NCI-H2171 treated with DMSO at 0.1 percent for 48 hours (cell line): ENCODE measurements at regions not wholly inside any gene's neighbourhood (a gene's known extent, or its start where the extent isn't known, plus 50 kb on each side); places are given as distances from the start of the nearest gene placed in this dataset.
"Not testable (repeated sequence)": the region's sequence is repeated elsewhere in the genome, so short reads cannot be mapped to it uniquely, and the experiment has no call there.

Experiments
- DNase-seq: peaks from one replicate; lab custom pipeline; 2025; lab: John Stamatoyannopoulos, UW

DNA sequence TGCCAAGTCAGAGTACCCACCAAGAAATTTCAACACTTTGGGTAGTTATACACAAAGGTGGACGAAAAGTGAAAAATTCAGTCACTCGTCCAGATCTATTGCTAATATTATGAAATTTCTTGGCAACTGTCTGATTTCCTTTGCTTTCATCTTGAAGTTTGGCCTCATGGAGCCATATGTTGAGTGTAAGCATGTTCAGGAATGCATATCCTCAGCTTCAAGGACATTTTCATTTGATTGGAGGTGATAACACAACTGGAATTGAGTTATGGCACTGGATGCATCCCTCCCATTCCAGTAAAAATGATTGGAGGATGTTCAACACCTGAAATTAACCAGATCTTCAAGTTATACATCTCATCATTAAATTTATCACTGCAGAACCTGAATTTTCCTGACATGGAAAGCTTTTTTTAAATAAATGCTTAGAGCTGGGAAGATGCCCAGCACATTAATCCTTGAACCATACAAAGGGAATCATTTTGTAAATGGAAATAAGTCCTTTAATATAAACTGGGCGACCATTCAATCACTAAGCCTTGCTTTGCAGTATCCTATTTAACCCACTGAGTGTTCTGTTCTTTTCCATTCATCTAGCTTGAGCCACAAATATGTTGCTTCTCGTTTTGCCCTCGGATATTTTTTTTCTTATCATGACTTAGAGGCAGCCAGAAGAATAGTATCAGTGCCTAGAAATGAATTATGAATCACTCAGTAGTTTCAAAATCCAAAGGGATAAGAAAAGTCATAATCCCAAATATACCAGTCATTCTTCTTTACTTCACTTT lies 273.7 kb upstream of the PIK3R1 start:
- DNase-seq, result no peak

DNA sequence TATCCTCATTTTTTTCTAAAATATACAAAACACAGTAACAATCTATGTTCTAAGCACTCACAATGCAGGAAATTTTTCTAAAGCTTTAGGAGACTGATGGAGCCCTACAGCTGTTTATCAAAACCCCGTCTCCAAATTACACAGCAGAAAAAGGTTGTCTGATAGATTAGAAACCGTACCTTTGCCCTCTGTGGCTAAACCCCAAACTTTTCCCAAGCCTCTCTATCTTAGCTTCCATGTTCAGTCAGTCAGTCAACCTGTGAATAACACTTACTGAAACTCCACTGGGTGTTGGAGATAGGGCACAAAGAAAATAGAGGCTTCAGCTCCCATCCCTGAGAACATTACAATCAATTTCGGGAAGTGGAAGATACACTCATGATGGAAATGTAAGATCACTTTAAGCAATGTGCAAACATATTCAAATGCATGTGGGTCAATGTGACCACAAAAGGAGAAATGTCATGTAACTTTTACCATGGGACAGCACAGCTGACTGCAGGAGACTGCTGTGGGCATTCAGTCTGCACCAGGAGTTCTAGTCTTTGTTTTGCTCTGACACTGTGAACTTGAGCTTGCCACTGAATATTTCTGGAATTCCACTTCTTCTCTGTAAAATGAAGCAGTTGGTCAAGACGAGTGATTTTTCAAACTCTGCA lies 279.5 kb upstream of the PIK3R1 start:
- no peak for DNase-seq

DNA sequence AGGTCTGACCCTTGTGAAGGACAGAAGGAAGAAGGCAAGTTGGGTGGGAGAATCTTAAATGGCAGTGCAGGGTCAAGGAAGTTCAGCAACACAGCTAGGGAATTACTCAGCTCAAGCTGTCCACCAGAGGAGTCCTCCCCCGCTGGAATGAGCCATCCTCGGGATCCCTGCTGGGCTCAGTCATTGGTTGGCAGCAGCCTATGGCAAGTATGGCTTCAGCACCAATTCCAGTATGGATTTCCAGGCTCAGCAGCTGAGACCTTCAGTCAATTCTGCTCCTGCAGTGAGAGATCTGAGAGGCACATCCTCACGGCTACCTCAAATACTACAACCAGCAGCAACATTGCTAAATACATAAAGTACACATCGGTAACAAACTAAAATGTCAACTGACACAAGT lies 280.6 kb upstream of the PIK3R1 start:
- no peak for DNase-seq

DNA sequence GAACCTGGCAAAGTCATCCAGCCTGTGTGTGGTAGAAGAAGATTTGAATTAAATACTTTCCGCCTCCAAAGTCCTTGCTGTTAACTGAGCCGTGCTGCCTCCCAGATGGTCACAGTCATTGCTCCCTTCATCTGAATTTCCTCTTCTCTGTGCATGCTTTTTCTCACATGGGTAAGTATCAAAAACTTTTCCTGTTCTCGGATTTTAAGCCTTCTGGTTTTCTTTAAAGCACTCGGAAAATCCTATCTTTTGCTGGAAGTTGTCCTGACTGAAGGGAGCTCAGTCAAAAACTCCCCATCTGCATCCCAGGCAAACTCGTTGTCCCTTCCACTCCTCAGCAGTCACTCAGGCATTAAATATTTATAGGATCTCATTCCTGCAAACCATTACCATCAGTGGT lies 290.0 kb upstream of the PIK3R1 start:
- peak; percentile 7 for DNase-seq

DNA sequence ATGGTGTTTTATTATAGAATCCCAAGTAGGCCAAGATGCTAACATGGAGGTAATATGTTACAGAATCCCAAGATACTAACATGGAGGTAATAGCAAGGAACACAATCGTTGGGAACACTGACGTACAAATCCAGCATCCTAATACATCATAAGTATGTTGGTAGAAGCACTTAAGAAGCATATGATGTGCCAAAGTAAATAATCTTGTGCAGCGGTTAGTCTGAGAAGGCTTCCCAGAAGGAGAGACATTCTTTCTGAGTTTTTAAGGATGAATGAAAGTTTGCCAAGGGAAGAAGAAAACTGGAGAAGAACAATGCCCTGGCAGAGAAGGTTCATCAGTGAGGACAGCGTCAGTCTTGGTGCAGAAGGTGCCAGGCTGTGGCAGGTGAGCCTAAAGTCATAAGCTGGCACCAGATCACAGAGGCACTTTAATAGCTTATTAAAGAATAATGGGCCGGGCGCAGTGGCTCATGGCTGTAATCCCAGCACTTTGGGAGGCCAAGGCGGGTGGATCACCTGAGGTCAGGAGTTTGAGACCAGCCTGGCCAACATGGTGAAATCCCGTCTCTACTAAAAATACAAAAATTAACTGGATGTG lies 294.5 kb upstream of the PIK3R1 start:
- no peak for DNase-seq

DNA sequence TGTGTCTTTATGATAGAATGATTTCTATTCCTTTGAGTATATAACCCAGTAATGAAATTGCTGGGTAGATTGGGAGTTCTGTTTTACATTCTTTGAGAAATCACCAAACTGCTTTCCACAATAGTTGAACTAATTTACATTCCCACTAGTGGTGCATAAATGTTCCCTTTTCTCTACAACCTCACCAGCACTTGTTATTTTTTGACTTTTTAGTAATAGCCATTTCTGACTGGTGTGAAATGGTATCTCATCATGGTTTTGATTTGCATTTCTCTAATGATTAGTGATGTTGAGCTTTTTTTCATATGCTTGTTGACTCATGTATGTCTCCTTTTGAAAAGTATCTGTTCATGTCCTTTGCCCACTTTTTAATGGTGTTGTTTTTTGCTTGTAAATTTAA lies 296.0 kb upstream of the PIK3R1 start:
- not testable (repeated sequence) for DNase-seq

DNA sequence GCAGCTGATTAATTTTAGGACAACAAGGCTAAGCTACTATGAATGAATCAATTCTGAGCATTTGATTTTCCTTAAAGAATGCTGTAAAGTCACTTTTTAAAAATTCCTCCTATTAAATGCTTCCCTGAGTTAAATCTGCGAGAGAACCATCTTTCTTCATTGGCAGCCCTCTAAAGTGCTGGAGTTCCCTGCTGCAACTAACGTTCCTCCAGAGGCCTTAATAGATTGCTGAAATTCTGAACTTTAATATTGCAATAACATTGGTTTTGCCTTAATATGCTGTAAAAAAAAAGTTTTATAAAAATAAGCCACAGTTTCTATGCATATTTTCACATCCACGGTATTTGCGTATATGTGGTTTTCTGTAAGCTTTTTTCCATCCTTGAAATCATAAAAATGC lies 298.0 kb upstream of the PIK3R1 start:
- DNase-seq, result no peak

DNA sequence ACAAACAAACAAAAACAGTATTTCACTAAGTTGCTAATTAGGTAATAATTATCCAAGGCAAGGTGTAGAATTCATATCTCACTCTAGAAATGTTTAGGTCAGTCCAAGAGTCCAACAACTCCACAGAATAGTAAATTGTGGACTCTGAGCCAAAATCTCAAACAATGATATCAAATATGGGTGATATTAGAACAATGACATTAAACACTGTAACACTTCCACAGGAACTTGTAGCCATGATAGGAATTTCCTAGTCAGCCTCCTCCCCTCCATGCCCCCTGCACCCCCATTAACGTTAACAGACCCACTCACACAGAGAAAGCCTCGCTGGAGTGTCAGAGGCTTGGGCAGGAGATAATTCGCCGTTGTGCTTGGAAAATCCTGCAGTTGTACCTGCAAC lies 305.0 kb upstream of the PIK3R1 start:
- DNase-seq, result no peak

DNA sequence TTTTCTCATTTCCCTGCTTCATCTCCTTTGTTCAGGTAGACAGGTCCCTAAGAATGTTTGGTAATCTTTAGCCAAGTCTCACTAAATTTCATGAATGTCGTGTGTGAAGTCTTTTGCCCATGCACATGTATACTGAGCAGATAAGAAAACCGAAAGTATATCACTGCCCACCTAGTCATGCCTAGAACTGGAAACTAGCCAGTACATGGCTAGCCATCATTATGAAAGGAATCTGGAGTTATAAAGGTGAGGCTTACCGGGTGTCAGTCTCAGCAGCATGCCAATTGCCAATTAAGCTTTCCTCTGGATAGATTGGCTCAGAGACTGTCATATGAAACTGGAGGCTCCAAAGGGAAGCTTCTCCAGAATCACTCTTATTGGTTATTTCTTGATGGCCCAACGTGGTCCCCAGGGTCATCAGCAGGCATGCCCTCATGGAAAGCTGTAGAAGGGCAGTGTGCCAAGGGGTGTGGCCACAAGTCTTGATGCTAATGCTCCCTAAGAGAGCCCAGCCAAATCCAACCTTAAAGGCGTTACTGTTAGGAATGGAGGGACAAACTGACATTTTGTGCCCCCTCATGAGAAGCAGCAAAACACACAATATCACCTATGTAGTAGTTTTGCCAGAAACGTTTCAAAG lies 307.3 kb upstream of the PIK3R1 start:
- DNase-seq, result peak; percentile 10

DNA sequence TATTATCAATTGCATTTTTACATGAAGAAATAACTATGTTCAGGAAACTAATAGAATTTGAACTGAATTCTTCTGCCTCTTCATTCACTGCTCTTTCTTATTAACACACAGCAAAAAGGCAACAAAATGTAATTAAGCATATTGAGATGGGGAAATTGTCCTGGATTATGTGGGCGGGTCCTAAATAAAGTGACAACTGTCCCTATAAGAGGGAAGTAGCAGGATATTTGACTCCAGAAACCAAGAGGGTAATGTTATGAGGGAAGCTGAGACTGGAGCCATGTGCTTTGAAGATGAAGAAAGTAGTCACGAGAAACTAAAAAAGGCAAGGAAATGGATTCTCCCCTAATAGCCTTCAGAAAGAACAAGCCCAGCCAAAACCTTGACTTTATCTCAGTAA lies 311.2 kb upstream of the PIK3R1 start:
- no peak for DNase-seq

DNA sequence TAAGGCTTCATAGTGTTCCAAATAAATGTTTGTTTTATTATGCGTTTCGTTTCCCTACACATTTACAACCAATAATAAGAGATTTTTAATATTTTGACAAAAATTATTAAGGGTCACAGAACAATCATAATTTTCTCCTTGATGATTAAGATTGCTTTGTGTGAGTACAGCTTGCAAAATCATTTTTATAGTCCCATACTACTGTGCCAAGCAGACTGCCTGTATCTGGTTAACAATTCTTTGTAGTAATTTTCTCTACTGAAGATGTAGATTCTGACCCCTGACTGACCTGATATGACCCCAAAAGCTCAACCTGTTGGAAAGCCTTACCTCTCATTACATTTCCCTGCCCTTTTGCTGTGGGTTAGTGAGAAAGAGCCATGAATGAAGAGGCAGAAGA lies 311.9 kb upstream of the PIK3R1 start:
- DNase-seq, result no peak

DNA sequence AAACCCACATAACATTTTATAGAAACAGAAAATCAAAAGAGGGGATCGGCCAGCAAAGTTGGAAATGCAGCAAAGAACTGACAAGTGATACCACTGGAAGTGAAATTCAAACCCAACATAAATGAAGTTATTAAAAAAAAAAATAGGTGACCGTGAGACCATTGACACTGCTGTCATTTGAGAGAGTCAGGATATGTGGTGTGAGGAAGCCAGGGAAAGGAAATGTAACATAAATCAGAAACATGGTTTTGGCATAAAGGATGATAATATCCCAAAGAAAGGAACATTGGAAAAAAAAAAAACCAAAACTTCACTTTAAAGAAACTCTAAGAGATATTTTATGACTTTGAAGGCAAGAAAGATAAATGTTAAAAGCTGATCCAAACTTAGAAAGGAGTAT lies 312.4 kb upstream of the PIK3R1 start:
- DNase-seq, result no peak

DNA sequence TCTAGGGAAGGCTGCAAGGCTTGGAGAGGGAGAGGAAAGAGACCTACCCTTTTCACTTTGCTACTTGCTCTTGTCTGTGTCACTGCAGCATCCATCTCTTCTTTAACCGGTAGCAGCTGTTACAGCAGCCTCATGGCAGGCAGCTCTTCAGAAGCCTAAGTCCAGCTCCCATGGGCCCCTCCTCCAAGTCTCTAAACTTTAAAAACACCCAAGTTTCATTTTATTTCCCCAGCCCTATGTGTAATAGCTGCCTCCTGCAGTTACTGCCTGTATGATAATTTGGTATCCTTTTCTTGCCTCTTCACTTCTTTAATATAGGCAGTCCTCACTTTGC lies 313.1 kb upstream of the PIK3R1 start:
- DNase-seq, result no peak

DNA sequence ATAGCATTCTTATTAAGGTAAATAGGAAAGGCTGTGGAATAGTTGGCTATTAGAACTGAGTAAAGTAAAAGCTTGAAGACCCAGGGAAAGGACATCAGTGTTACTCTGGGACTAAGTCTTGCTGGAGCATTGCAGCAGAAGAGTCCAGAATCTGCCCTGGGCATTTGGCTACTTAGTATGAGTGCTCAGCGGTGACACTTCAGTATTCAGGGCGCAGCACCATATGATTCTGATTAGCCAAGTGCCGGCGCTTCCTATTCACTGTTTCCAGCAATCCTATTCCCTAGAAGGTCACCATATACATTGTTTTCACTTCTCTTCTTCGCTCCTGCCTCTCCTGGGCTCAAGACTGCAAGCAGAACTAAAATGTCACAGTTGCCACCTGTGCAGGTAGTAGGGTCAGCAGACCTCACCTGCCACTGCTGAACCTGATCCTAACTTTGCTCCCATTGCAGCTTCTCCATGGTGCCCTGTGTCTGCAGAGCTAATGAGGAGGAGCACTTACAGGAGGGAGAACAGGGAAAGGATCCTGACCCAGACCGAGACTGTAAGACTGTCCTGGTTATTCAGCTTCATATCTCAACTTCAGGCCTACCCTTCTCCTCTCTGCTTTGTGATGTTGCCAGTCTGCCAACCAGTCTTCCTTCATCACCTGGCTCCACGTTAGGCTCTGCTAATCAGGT lies 313.6 kb upstream of the PIK3R1 start:
- DNase-seq, result no peak

DNA sequence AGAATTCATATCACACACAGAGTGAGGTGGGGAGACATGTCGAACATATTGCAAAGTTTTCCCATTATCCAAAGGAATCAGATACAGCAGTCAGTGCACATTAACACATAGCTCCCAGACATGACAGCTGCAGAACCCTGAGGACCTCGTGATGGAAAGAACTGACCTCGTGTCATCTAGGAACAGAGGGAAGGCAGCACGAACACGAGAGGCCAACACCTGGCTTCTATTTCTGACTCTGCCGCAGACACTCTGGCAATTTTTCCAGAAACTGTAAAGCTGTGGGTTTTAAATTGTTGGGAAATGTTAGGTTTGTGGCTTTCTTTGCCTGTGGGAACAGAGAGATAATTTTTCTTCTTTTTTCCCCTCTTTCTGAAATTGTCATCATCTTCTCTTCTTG lies 315.0 kb upstream of the PIK3R1 start:
- DNase-seq, result no peak

DNA sequence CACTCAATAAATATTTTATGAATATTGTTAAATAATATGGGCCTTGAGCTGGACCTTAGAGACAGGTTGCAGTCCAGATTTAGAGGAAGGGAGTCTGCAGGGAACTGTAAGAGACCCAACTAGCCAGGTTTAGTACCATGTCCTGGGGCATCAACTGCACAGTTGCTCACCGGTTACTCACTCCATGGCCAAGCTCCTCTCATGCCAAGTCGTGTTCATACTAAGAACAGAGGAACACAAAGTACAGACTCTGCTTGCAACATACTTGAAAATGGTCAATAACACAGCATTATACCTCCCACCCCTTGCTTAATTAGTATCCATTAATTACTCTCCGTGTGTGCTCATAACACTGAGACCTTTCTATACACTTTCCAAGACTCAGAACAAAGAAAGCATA lies 317.6 kb upstream of the PIK3R1 start:
- no peak for DNase-seq

DNA sequence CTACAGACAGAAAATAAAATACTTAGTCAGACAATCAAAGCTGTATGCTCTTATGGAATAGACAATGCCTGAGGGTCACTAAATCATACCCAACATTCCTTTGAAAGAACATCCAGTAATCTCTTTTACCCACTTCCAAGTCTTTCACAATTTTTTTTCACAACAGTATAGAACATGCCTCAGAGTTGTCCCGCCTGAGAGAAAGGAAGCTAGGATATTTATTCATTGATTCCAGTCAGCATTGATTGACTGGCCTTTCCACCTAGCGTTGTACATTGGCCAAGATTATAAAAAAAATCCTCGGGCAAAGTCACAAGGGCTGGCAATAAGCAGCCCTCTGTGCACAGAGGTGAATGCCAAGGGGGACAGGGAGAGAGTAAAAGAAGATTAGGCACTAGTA lies 318.1 kb upstream of the PIK3R1 start:
- no peak for DNase-seq

DNA sequence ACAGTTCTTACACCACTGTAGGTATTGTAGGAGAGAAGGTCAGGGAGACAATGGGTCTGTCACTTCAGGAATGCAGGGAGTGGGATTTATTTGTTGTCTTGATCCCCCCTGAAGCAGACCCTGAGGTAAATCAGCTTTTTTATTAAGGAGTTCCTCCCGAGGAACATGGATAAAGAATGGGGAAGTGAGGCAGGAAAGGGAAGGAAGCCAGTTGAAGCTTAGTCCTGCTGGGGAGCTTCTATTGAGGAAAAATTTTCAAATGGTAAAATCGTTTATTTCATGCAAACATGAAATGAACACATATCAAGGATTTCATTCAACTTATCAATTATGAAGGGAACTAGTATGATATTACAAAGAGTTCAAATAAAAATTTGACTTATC lies 318.6 kb upstream of the PIK3R1 start:
- DNase-seq, result no peak

DNA sequence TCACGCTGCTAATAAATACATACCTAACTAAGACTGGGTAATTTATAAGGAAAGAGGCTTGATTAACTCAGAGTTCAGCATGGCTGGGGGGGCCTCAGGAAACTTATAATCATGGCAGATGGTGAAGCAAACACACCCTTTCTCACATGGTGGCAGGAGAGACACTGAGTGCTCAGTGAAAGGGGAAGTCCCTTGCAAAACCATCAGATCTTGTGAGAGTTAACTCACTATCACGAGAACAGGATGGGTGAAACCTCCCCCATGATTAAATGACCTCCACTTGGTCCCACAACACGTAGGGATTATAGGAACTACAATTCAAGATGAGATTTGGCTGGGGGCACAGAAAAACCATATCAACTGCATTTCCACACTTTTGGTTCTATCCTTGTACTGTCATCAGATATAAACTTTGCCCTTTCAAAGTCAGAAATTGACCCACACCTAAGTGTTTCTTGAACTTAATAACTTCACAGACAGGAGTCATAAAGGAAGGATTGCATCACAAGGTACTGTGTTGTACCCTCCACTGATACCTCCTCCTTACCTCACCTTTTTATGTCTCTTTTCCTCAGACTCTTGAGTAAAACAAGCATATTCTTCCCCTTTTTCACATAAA lies 319.1 kb upstream of the PIK3R1 start:
- no peak for DNase-seq

DNA sequence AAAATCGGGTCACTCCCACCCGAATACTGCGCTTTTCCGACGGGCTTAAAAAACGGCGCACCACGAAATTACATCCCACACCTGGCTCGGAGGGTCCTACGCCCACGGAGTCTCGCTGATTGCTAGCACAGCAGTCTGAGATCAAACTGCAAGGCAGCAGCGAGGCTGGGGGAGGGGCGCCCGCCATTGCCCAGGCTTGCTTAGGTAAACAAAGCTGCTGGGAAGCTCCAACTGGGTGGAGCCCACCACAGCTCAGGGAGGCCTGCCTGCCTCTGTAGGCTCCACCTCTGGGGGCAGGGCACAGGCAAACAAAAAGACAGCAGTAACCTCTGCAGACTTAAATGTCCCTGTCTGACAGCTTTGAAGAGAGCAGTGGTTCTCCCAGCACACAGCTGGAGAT lies 325.7 kb upstream of the PIK3R1 start:
- not testable (repeated sequence) for DNase-seq

DNA sequence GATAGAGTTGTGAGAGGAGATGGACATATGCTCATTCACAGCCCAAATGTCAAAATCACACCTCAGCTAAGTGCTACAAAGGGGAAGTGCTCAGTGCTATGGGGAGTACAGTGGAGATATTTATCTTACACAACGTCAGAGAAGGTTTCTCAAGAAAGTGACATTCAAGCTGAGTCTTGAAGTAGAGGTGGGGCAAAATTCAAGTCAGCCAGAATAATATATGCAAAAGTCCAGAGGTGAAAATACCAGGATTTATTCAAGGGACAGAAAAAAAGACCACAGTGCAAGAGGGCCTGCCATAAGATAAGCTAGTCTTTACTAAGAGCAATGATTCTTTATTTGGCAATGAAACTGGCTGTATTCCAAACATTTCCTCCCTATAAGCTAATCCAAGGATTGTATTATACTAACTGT lies 327.8 kb upstream of the PIK3R1 start:
- no peak for DNase-seq

DNA sequence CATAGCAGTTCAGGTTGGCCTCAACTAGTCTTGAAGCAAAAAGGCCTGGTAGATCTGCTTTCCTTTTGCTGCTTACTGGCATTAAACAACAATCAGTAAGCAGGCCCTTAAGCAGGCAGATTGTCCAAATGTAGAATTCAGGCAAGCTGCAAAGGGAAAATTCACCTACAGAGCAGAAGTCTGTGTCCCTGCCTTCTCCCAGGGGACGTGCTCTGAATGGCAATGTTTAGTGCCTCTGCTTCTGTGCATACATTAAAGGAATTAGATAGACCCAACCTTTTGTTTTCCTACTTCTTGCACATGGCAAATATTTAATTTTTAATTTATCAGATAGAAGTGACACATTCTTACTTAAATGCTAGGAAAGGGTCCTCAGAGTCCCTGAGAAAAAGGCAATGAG lies 328.8 kb upstream of the PIK3R1 start:
- DNase-seq, result peak; percentile 18
